ENCODE measurements at regions not wholly inside any gene's neighbourhood (a gene's known extent, or its start where the extent isn't known, plus 50 kb on each side); places are given as distances from the start of the nearest gene placed in this dataset.

DNA sequence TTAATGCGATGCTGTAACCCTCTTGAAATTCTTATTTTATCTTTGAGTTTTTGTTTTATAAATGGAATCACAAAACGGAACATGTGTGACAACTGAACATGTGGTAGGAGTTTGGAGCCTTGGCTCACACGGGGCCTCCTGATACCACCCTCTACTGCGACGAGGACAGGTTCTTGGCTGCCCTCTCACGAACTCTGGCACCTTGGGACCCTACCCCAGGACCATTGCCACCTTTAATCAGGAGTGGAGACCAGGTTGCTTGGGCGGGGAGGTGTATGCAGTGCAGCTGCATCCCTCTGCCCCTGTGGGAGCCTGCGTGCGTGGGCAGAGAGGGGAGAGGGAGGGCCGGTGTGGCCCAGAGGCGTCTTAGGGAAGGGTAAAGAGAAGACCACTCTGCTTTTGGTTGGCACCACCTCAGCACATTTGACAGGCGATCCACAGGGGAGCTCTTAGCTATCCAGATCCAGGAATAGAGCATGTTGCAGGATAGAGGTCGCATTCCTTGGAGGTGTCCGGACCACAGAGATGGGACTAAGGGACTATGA lies 753.9 kb upstream of the PTPRD start:
- no peak for TF ChIP-seq POLR2A (IDR thresholded peaks at IDR 0.05; ENCODE audit: low read length)
- no peak for TF ChIP-seq GATA1 (IDR thresholded peaks at IDR 0.05; ENCODE audit: low read depth, low read length)
